Fibroblast of gingiva (primary cell): ENCODE measurements at regions not wholly inside any gene's neighbourhood (a gene's known extent, or its start where the extent isn't known, plus 50 kb on each side); places are given as distances from the start of the nearest gene placed in this dataset.
"Not testable (repeated sequence)": the region's sequence is repeated elsewhere in the genome, so short reads cannot be mapped to it uniquely, and the experiment has no call there.

ENCODE experiments used
- DNase-seq: peaks from one replicate; pipeline ENCODE4 v3.0.0-alpha.2; 2011; ENCODE audit warnings: low read depth

DNA sequence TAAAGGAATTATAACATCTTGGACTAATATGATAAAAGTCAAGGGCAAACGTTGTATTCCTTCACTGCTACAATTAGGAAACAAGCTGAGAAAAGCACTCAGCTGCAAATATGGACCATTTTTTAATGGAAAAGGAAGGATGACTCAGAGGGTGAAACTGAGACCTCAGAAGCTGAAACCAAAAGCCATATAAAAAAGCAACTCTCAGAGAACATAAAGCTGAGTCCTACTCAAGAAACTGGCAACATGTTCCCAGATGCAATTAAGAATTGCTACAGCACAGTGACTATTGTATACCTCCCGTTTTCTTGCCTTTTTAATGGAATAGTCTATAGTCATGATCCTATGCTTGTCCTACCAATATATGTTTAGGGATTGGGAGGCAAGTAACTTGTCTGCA is 1106.4 kb upstream of the INTU start:
- DNase-seq, result peak; percentile 12

- DNase-seq, result no peak
These were observed 1102.8 kb upstream of the INTU start for GRCh38 chr4:126529997-126530396.

- peak; percentile 39 for DNase-seq
These were observed 1101.7 kb upstream of the INTU start for GRCh38 chr4:126530996-126531585.

- no peak for DNase-seq
These were observed 1100.2 kb upstream of the INTU start for GRCh38 chr4:126532527-126532926.

- peak; percentile 15 for DNase-seq
These were observed 1099.5 kb upstream of the INTU start for GRCh38 chr4:126533146-126533805.

DNA sequence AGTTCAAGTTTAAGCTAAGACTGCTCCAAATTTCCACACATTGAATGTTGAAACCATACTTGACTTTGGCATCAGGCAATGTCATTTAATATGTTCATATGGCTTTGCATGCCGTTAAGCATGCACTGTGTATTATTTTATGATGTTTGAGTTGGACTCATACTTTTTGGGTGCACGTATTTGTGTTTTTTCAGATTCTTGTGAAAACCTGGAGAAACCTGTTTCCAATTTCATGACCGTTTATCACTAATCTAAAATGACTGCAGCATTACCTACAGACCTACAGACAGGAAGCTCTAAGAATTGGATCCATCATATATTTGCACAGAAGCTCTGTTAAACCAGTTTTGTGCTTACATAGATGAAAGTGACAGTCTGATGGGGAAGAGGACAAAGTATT is 1093.0 kb upstream of the INTU start:
- peak; percentile 4 for DNase-seq

GRCh38 chr4:126541820-126542219 is 1090.9 kb upstream of the INTU start:
- DNase-seq, result peak; percentile 35

DNA sequence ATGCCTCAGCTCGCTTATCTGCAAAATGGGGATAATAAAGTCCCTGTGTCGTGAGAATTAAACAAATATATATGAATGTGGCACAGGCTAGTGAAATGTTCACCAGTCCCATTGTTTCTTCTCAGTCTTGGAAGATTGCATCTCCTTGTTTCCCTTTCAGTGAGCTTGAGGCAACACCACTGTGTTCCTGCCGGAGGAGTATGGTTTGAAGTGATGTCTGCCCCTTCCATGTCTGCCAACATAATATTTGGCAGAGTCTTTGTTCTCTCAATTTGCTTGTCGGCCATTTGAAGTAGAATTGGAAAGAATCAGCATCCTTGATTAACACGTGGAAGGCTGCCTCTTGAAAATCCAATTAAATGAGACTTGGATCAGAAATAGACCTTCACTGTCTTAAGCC is 1088.5 kb upstream of the INTU start:
- DNase-seq, result no peak

DNA sequence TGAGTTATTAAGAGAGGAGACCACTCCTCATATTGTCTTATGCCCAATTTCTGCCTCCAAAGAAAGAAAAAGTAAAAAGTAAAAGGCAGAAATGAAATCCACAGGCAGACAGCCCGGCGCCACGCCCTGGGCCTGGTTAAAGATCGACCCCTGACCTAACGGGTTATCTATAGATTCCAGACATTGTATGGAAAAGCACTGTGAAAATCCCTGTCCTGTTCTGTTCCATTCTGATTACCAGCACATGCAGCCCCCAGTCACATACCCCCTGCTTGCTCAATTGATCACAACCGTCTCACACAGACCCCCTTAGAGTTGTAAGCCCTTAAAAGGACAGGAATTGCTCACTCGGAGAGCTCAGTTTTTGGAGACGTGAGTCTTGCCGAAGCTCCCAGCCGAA is 1086.6 kb upstream of the INTU start:
- DNase-seq, result not testable (repeated sequence)

DNA sequence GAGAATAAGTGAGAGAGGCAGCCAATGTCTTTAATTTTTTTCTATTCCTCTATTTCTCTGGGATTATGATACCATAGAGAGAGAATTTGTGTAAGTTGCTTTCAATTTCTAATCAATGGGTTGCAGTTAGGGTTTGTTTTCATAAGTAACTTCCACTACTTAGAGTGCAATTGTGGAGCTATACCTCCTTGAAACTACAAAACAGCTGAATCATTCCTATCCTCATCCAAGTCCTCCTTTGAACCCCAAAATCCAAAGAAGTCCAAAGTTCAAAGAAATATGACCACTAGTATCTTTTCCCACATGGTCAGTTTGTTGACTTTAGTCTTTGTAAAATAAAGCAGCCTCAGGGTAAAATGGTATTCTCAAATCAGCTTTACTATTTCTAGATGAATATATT is 1085.4 kb upstream of the INTU start:
- DNase-seq, result no peak

DNA sequence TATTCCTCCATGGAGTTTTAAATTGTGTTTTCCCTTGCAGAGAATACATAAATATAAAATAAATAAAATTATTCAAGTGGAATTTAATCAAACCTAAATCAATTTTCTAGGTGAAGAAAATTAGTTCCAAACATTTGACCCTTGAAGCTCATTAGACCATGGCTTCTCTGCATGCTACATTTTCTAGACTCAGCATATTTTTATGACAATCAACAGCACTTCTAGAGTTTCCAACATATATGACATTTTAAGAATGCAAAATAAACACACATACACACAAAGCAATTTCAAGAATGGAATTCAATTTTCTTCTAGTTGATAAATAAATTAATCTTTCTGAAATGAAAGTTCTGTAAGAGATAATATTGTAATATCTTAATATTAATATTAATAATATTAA is 1083.9 kb upstream of the INTU start:
- no peak for DNase-seq

- DNase-seq, result no peak
These were observed 1080.4 kb upstream of the INTU start for GRCh38 chr4:126552321-126552720.

- DNase-seq, result no peak
These were observed 1079.5 kb upstream of the INTU start for GRCh38 chr4:126553248-126553647.

- DNase-seq, result no peak
These were observed 1074.2 kb upstream of the INTU start for GRCh38 chr4:126558596-126558995.

- DNase-seq, result no peak
These were observed 1072.8 kb upstream of the INTU start for GRCh38 chr4:126559961-126560360.

- no peak for DNase-seq
These were observed 1072.0 kb upstream of the INTU start for GRCh38 chr4:126560794-126561193.

DNA sequence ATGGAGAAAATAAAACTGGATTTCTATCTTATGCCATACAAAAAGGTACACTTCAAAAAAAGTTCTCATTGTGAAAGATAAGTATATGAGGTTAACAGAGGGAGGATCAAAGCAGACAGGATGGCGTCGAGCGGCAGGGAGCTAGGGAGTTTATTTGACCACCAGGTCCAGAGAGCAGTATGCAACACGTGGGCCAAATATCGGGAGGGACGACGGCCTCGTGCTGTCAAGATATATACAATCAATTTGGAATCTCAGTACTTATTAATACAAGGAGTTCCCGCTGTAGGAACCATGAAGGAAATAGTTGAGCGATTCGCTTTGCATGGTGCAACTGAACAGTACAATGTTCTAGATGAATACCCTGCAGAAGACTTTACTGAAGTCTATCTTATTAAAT is 1069.4 kb upstream of the INTU start:
- no peak for DNase-seq

GRCh38 chr4:126564283-126564854 is 1068.4 kb upstream of the INTU start:
- no peak for DNase-seq

- DNase-seq, result no peak
These were observed 1063.8 kb upstream of the INTU start for GRCh38 chr4:126568652-126569570.

GRCh38 chr4:126572264-126572663 is 1060.5 kb upstream of the INTU start:
- no peak for DNase-seq

GRCh38 chr4:126582737-126583136 is 1050.0 kb upstream of the INTU start:
- peak; percentile 5 for DNase-seq

GRCh38 chr4:126583509-126583908 is 1049.2 kb upstream of the INTU start:
- peak; percentile 36 for DNase-seq

DNA sequence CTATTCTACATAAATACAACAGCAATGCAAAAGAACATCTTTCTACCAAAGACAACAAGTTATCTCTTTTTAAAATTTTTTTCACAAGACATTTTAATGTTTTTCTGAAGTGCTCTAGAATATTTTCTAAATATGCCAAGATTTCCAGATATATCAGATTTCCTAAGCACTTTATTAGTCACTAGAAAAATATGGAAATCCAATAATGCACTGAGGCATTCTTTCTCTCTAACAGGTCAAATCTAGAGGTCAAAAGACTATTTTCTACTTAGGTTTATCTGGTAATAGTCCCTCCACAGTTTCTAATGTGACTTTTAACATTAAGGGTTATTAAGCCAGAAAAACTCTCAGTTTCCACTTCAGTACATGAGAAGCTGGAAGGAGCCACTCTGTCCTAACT is 1041.2 kb upstream of the INTU start:
- peak; percentile 23 for DNase-seq
